OCI-LY3 (cell line): ENCODE measurements at regions not wholly inside any gene's neighbourhood (a gene's known extent, or its start where the extent isn't known, plus 50 kb on each side); places are given as distances from the start of the nearest gene placed in this dataset.

Experiments
- H2AFZ ChIP-seq: fragments of 200-600, 300-600 bp; shearing (Covaris generic); 2 replicates; pipeline ENCODE4 v1.6.0; 2014; ENCODE audit warnings: antibody characterized with exemption, low read depth, low read length
- H3K27ac ChIP-seq: fragments of 200-600, 300-600 bp; sonication (generic); 2 replicates; pipeline ENCODE4 v1.5.1; 2014; ENCODE audit warnings: mild to moderate bottlenecking, low read length, moderate library complexity, mixed read lengths
- H3K27me3 ChIP-seq: fragments of 200-600, 300-600 bp; sonication (generic); 2 replicates; pipeline ENCODE4 v1.6.1; 2014; ENCODE audit warnings: low read depth, low read length, mixed read lengths
- H3K36me3 ChIP-seq: fragments of 200-600, 300-600 bp; sonication (generic); replicated peaks from 2 replicates; pipeline ENCODE3; 2014; ENCODE audit warnings: low read depth, low read length, mixed read lengths
- H3K4me1 ChIP-seq: fragments of 300-600, 200-600 bp; sonication (generic); 2 replicates; pipeline ENCODE4 v1.6.1; 2014; ENCODE audit warnings: low read length, mixed read lengths
- H3K4me2 ChIP-seq: fragments of 200-600, 300-600 bp; sonication (generic); 2 replicates; pipeline ENCODE4 v1.6.1; 2014; ENCODE audit warnings: low read length, mixed read lengths
- H3K4me3 ChIP-seq: fragments of 300-600, 200-600 bp; sonication (generic); 2 replicates; pipeline ENCODE4 v1.5.1; 2014; ENCODE audit warnings: antibody characterized with exemption, mild to moderate bottlenecking, low read length, moderate library complexity
- H3K79me2 ChIP-seq: fragments of 300-600, 200-600 bp; shearing (Covaris generic); 2 replicates; pipeline ENCODE4 v1.6.1; 2014; ENCODE audit warnings: mild to moderate bottlenecking, low read length, mixed read lengths
- H3K9ac ChIP-seq: fragments of 300-600, 200-600 bp; shearing (Covaris generic); 2 replicates; pipeline ENCODE4 v1.6.0; 2014; ENCODE audit warnings: mild to moderate bottlenecking, low read length, moderate library complexity
- H3K9me3 ChIP-seq: fragments of 200-600, 300-600 bp; shearing (Covaris generic); 2 replicates; pipeline ENCODE4 v1.6.1; 2014; ENCODE audit warnings: low read length, mixed read lengths; ENCODE audit not compliant: insufficient read depth
- H4K20me1 ChIP-seq: fragments of 200-600, 300-600 bp; sonication (generic); 2 replicates; pipeline ENCODE4 v1.6.1; 2016; ENCODE audit warnings: low read length, mixed read lengths; ENCODE audit not compliant: insufficient read depth
- CTCF ChIP-seq: fragments of 200-600, 300-600 bp; sonication (generic); IDR thresholded peaks from 2 replicates; pipeline ENCODE4 v1.5.1; 2014; ENCODE audit warnings: antibody characterized with exemption, low read length, low read depth
- EZH2phosphoT487 ChIP-seq: fragments of 200-600 bp; shearing (Covaris generic); IDR thresholded peaks from 2 replicates; pipeline ENCODE4 v1.6.1; 2018; ENCODE audit warnings: antibody characterized with exemption, mixed run types, low read depth

GRCh38 chr18:55768255-55768654 is 180.3 kb upstream of the TCF4 start:
- peaks cover 28% of the 10 kb centered on the region for H3K4me1 ChIP-seq
- TF ChIP-seq EZH2phosphoT487 (no peak), CTCF (no peak)
- no peak overlapping the region for H3K4me2 ChIP-seq
- H3K27me3 ChIP-seq, result no peaks in the 10 kb centered on the region
- H3K4me3 ChIP-seq, result no peak overlapping the region
- no peak overlapping the region for H3K9ac ChIP-seq
- H3K79me2 ChIP-seq, result no peaks in the 10 kb centered on the region
- H3K27ac ChIP-seq, result no peak overlapping the region
- no peaks in the 10 kb centered on the region for H4K20me1 ChIP-seq
- no peaks in the 10 kb centered on the region for H3K9me3 ChIP-seq
- H2AFZ ChIP-seq, result no peak overlapping the region; the same call in 1 of the 2 replicates
- H3K36me3 ChIP-seq, result no peaks in the 10 kb centered on the region

- Histone ChIP-seq H3K27me3 (no peaks in the 10 kb centered on the region), H3K4me1 (peaks cover 33% of the 10 kb centered on the region), H2AFZ (peak overlapping the region; percentile 37), H3K4me2 (peak overlapping the region; percentile 76), H3K27ac (peak overlapping the region; percentile 51), H4K20me1 (no peaks in the 10 kb centered on the region), H3K9ac (peak overlapping the region; percentile 44), H3K79me2 (no peaks in the 10 kb centered on the region), H3K9me3 (no peaks in the 10 kb centered on the region), H3K36me3 (no peaks in the 10 kb centered on the region), H3K4me3 (peak overlapping the region; percentile 45)
- no peak for TF ChIP-seq EZH2phosphoT487
- TF ChIP-seq CTCF, result no peak
Measured at GRCh38 chr18:55764386-55764785, 176.4 kb upstream of the TCF4 start.

- H4K20me1 ChIP-seq, result no peaks in the 10 kb centered on the region
- no peaks in the 10 kb centered on the region for H3K79me2 ChIP-seq
- TF ChIP-seq CTCF (no peak), EZH2phosphoT487 (no peak)
- peak overlapping the region; percentile 37 for H2AFZ ChIP-seq
- peak overlapping the region; percentile 44 for H3K9ac ChIP-seq
- H3K27me3 ChIP-seq, result no peaks in the 10 kb centered on the region
- H3K4me2 ChIP-seq, result peak overlapping the region; percentile 76
- peak overlapping the region; percentile 51 for H3K27ac ChIP-seq
- no peaks in the 10 kb centered on the region for H3K36me3 ChIP-seq
- H3K9me3 ChIP-seq, result no peaks in the 10 kb centered on the region
- peaks cover 33% of the 10 kb centered on the region for H3K4me1 ChIP-seq
- peak overlapping the region; percentile 45 for H3K4me3 ChIP-seq
Measured at GRCh38 chr18:55763805-55764204, 175.8 kb upstream of the TCF4 start.

- H3K4me2 ChIP-seq, result peak overlapping the region; percentile 76
- H3K9me3 ChIP-seq, result no peaks in the 10 kb centered on the region
- peak overlapping the region; percentile 37 for H2AFZ ChIP-seq
- H3K9ac ChIP-seq, result peak overlapping the region; percentile 44; the same call in 1 of the 2 replicates
- no peaks in the 10 kb centered on the region for H3K36me3 ChIP-seq
- H4K20me1 ChIP-seq, result no peaks in the 10 kb centered on the region
- H3K27ac ChIP-seq, result peak overlapping the region; percentile 51
- no peaks in the 10 kb centered on the region for H3K27me3 ChIP-seq
- no peaks in the 10 kb centered on the region for H3K79me2 ChIP-seq
- TF ChIP-seq CTCF (no peak), EZH2phosphoT487 (no peak)
- peak overlapping the region; percentile 45 for H3K4me3 ChIP-seq
- peaks cover 33% of the 10 kb centered on the region for H3K4me1 ChIP-seq
Measured at GRCh38 chr18:55763298-55763697, 175.3 kb upstream of the TCF4 start.
